Stimulated activated effector memory CD8-positive, alpha-beta T cell treated with anti-CD3 and anti-CD28 coated beads, Interleukin-12 subunit alpha, Interleukin-12 subunit beta, amount 100 ng/mL, for 72 hours (primary cell): ENCODE measurements at regions not wholly inside any gene's neighbourhood (a gene's known extent, or its start where the extent isn't known, plus 50 kb on each side); places are given as distances from the start of the nearest gene placed in this dataset.
"Not testable (repeated sequence)": the region's sequence is repeated elsewhere in the genome, so short reads cannot be mapped to it uniquely, and the experiment has no call there.

Source experiments
- ATAC-seq: fragments of 150-1000 bp; cut with Tn5 transposase; 2 replicates; pipeline ENCODE4 v1.10.0; 2021
- DNase-seq, 2 donors: peaks; one replicate each; pipeline ENCODE4 v3.0.0; 2021 to 2022; ENCODE audit warnings: low spot score in 2 of 2
- H3K27ac Mint-ChIP-seq: one replicate; pipeline ENCODE4 v1.8.0; 2022; ENCODE audit warnings: mild to moderate bottlenecking, mixed read lengths
- H3K36me3 Mint-ChIP-seq: one replicate; pipeline ENCODE4 v1.8.0; 2022; ENCODE audit warnings: mild to moderate bottlenecking, mixed read lengths
- H3K4me1 Mint-ChIP-seq: one replicate; pipeline ENCODE4 v1.8.0; 2022; ENCODE audit warnings: mixed read lengths
- H3K4me3 Mint-ChIP-seq: one replicate; pipeline ENCODE4 v1.8.0; 2022; ENCODE audit warnings: mild to moderate bottlenecking, mixed read lengths
- H3K9me3 Mint-ChIP-seq: one replicate; pipeline ENCODE4 v1.8.0; 2022; ENCODE audit warnings: mixed read lengths

- Mint-ChIP-seq H3K27ac (no peak overlapping the region), H3K36me3 (no peaks in the 10 kb centered on the region), H3K4me3 (no peak overlapping the region), H3K9me3 (no peaks in the 10 kb centered on the region), H3K4me1 (no peaks in the 10 kb centered on the region)
- DNase-seq (no peak), ATAC-seq (no peak)
Observed at GRCh38 chr6:134667111-134667510, 282.8 kb downstream of the ALDH8A1 start.

GRCh38 chr6:134666125-134666524, 283.8 kb downstream of the ALDH8A1 start:
- Mint-ChIP-seq H3K27ac (no peak overlapping the region), H3K9me3 (no peaks in the 10 kb centered on the region), H3K36me3 (no peaks in the 10 kb centered on the region), H3K4me1 (no peaks in the 10 kb centered on the region), H3K4me3 (no peak overlapping the region)
- DNase-seq (no peak), ATAC-seq (no peak)

GRCh38 chr6:134665029-134665723, 284.7 kb downstream of the ALDH8A1 start:
- Mint-ChIP-seq H3K9me3 (no peaks in the 10 kb centered on the region), H3K4me3 (no peak overlapping the region), H3K36me3 (no peaks in the 10 kb centered on the region), H3K27ac (no peak overlapping the region), H3K4me1 (no peaks in the 10 kb centered on the region)
- ATAC-seq, result no peak
- DNase-seq, result no peak

GRCh38 chr6:134663800-134664535, 285.9 kb downstream of the ALDH8A1 start:
- no peak overlapping the region for H3K27ac Mint-ChIP-seq

GRCh38 chr6:134663356-134663755, 286.5 kb downstream of the ALDH8A1 start:
- Mint-ChIP-seq H3K9me3 (no peaks in the 10 kb centered on the region), H3K4me3 (no peak overlapping the region), H3K4me1 (no peaks in the 10 kb centered on the region), H3K36me3 (no peaks in the 10 kb centered on the region), H3K27ac (no peak overlapping the region)
- DNase-seq, result no peak
- no peak for ATAC-seq

More at GRCh38 chr6:134663800-134664535, 285.9 kb downstream of the ALDH8A1 start:
- H3K4me3 Mint-ChIP-seq, result no peak overlapping the region
- H3K4me1 Mint-ChIP-seq, result no peaks in the 10 kb centered on the region
- H3K36me3 Mint-ChIP-seq, result no peaks in the 10 kb centered on the region
- H3K9me3 Mint-ChIP-seq, result no peaks in the 10 kb centered on the region
- DNase-seq (no peak), ATAC-seq (no peak)

GRCh38 chr6:134662077-134662700, 287.7 kb downstream of the ALDH8A1 start:
- no peak for ATAC-seq
- H3K36me3 Mint-ChIP-seq, result no peaks in the 10 kb centered on the region

GRCh38 chr6:134659885-134660284, 290.0 kb downstream of the ALDH8A1 start:
- DNase-seq, result not testable (repeated sequence)

More at GRCh38 chr6:134662077-134662700, 287.7 kb downstream of the ALDH8A1 start:
- no peaks in the 10 kb centered on the region for H3K9me3 Mint-ChIP-seq
- no peak overlapping the region for H3K27ac Mint-ChIP-seq
- no peak for DNase-seq
- no peak overlapping the region for H3K4me3 Mint-ChIP-seq
- no peaks in the 10 kb centered on the region for H3K4me1 Mint-ChIP-seq

GRCh38 chr6:134658596-134658995, 291.3 kb downstream of the ALDH8A1 start:
- H3K36me3 Mint-ChIP-seq, result no peaks in the 10 kb centered on the region
- no peak overlapping the region for H3K4me3 Mint-ChIP-seq
- H3K4me1 Mint-ChIP-seq, result no peaks in the 10 kb centered on the region
- DNase-seq (no peak), ATAC-seq (no peak)
- H3K9me3 Mint-ChIP-seq, result no peaks in the 10 kb centered on the region
- no peak overlapping the region for H3K27ac Mint-ChIP-seq

More at GRCh38 chr6:134659885-134660284, 290.0 kb downstream of the ALDH8A1 start:
- not testable (repeated sequence) for H3K9me3 Mint-ChIP-seq, H3K27ac Mint-ChIP-seq, ATAC-seq, H3K36me3 Mint-ChIP-seq, H3K4me3 Mint-ChIP-seq, H3K4me1 Mint-ChIP-seq

GRCh38 chr6:134657751-134658527, 292.0 kb downstream of the ALDH8A1 start:
- no peak overlapping the region for H3K27ac Mint-ChIP-seq
- H3K36me3 Mint-ChIP-seq, result no peaks in the 10 kb centered on the region
- H3K4me1 Mint-ChIP-seq, result no peaks in the 10 kb centered on the region
- DNase-seq (no peak), ATAC-seq (no peak)
- H3K4me3 Mint-ChIP-seq, result no peak overlapping the region
- H3K9me3 Mint-ChIP-seq, result no peaks in the 10 kb centered on the region

- no peaks in the 10 kb centered on the region for H3K9me3 Mint-ChIP-seq
- ATAC-seq (no peak), DNase-seq (no peak)
- H3K36me3 Mint-ChIP-seq, result no peaks in the 10 kb centered on the region
- no peaks in the 10 kb centered on the region for H3K4me1 Mint-ChIP-seq
- H3K4me3 Mint-ChIP-seq, result no peak overlapping the region
- no peak overlapping the region for H3K27ac Mint-ChIP-seq
Observed at GRCh38 chr6:134657343-134657742, 292.6 kb downstream of the ALDH8A1 start.

- Mint-ChIP-seq H3K4me1 (no peaks in the 10 kb centered on the region), H3K9me3 (no peaks in the 10 kb centered on the region), H3K36me3 (no peaks in the 10 kb centered on the region), H3K4me3 (no peak overlapping the region), H3K27ac (no peak overlapping the region)
- ATAC-seq (no peak), DNase-seq (no peak)
Observed at GRCh38 chr6:134654751-134655150, 295.1 kb downstream of the ALDH8A1 start.

GRCh38 chr6:134651519-134651918, 298.4 kb downstream of the ALDH8A1 start:
- ATAC-seq, result no peak
- Mint-ChIP-seq H3K9me3 (no peaks in the 10 kb centered on the region), H3K27ac (no peak overlapping the region), H3K36me3 (no peaks in the 10 kb centered on the region), H3K4me1 (no peaks in the 10 kb centered on the region), H3K4me3 (no peak overlapping the region)
- no peak for DNase-seq

- H3K4me1 Mint-ChIP-seq, result no peaks in the 10 kb centered on the region
- no peaks in the 10 kb centered on the region for H3K9me3 Mint-ChIP-seq
- H3K36me3 Mint-ChIP-seq, result no peaks in the 10 kb centered on the region
- no peak overlapping the region for H3K4me3 Mint-ChIP-seq
- no peak overlapping the region for H3K27ac Mint-ChIP-seq
- ATAC-seq (no peak), DNase-seq (no peak)
Observed at GRCh38 chr6:134647861-134648260, 302.0 kb downstream of the ALDH8A1 start.

GRCh38 chr6:134642819-134643218, 307.1 kb downstream of the ALDH8A1 start:
- ATAC-seq, result no peak
- no peaks in the 10 kb centered on the region for H3K36me3 Mint-ChIP-seq
- H3K4me1 Mint-ChIP-seq, result peaks cover 20% of the 10 kb centered on the region
- no peak for DNase-seq
- no peak overlapping the region for H3K4me3 Mint-ChIP-seq
- H3K9me3 Mint-ChIP-seq, result no peaks in the 10 kb centered on the region
- H3K27ac Mint-ChIP-seq, result no peak overlapping the region

GRCh38 chr6:134642279-134642678, 307.6 kb downstream of the ALDH8A1 start:
- H3K27ac Mint-ChIP-seq, result no peak overlapping the region
- peaks cover 21% of the 10 kb centered on the region for H3K4me1 Mint-ChIP-seq
- no peak overlapping the region for H3K4me3 Mint-ChIP-seq
- no peaks in the 10 kb centered on the region for H3K36me3 Mint-ChIP-seq
- no peak for ATAC-seq
- DNase-seq, result no peak
- H3K9me3 Mint-ChIP-seq, result no peaks in the 10 kb centered on the region
